ENCODE measurements at regions not wholly inside any gene's neighbourhood (a gene's known extent, or its start where the extent isn't known, plus 50 kb on each side); places are given as distances from the start of the nearest gene placed in this dataset.
A peak's percentile ranks its signal among the peaks of the same experiment; 100 is the strongest.

- peaks cover 80% of the 10 kb centered on the region for H3K4me1 Mint-ChIP-seq (ENCODE audit: insufficient read depth, unreplicated experiment)
- POLR2A ChIA-PET, result interaction anchor here (0.6 to 12.4 kb wide), 17 partner anchors 9 to 427 kb away, joined by 3 to 294 read pairs (median 6); partner anchors contain the start of genes DNAH14 and WDR26
- CTCF ChIA-PET, result interaction anchor here (0.5 to 8.5 kb wide), 14 partner anchors 11 to 445 kb away, joined by 3 to 99 read pairs (median 5); no protein-coding TSS in a partner anchor
- H3K9me3 Mint-ChIP-seq (ENCODE audit: unreplicated experiment), result no peaks in the 10 kb centered on the region
- intact Hi-C loops (cut with micrococcal nuclease), result no loop called here
- no peak for TF ChIP-seq CTCF (IDR thresholded peaks at IDR 0.05; ENCODE audit: unreplicated experiment)
- H3K27ac Mint-ChIP-seq (ENCODE audit: low read depth, unreplicated experiment), result peak overlapping the region; percentile 92
- H3K27me3 Mint-ChIP-seq (ENCODE audit: insufficient read depth, unreplicated experiment), result no peaks in the 10 kb centered on the region
- peak; percentile 72 for DNase-seq (ENCODE audit: unreplicated experiment)
- peak overlapping the region; percentile 48 for H3K4me3 Mint-ChIP-seq (ENCODE audit: unreplicated experiment)
- H3K36me3 Mint-ChIP-seq (ENCODE audit: insufficient read depth, unreplicated experiment), result no peaks in the 10 kb centered on the region
- BruUV-seq (replicated peaks), result no TSS peak
These were observed 68.0 kb upstream of the WDR26 start for GRCh38 chr1:224502459-224503160.

GRCh38 chr1:224503161-224504118, 68.8 kb upstream of the WDR26 start:
- no TSS peak for BruUV-seq (replicated peaks)

GRCh38 chr1:224504297-224505041, 69.9 kb upstream of the WDR26 start:
- no peaks in the 10 kb centered on the region for H3K9me3 Mint-ChIP-seq (ENCODE audit: unreplicated experiment)
- TF ChIP-seq CTCF (IDR thresholded peaks at IDR 0.05; ENCODE audit: unreplicated experiment), result no peak
- no peaks in the 10 kb centered on the region for H3K36me3 Mint-ChIP-seq (ENCODE audit: insufficient read depth, unreplicated experiment)
- H3K4me1 Mint-ChIP-seq (ENCODE audit: insufficient read depth, unreplicated experiment), result peaks cover 63% of the 10 kb centered on the region
- H3K27ac Mint-ChIP-seq (ENCODE audit: low read depth, unreplicated experiment), result peak overlapping the region; percentile 92
- POLR2A ChIA-PET, result interaction anchor here (0.6 to 12.4 kb wide), 21 partner anchors 9 to 940 kb away, joined by 3 to 294 read pairs (median 6); partner anchors contain the start of genes DNAH14, NVL, TP53BP2 and WDR26
- CTCF ChIA-PET, result interaction anchor here (0.6 to 8.5 kb wide), 12 partner anchors 10 to 420 kb away, joined by 3 to 99 read pairs (median 4); no protein-coding TSS in a partner anchor
- no peaks in the 10 kb centered on the region for H3K27me3 Mint-ChIP-seq (ENCODE audit: insufficient read depth, unreplicated experiment)
- intact Hi-C loops (cut with micrococcal nuclease), result no loop called here
- H3K4me3 Mint-ChIP-seq (ENCODE audit: unreplicated experiment), result peak overlapping the region; percentile 48
- no peak for DNase-seq (ENCODE audit: unreplicated experiment)
- BruUV-seq (replicated peaks), result no TSS peak

More at GRCh38 chr1:224503161-224504118, 68.8 kb upstream of the WDR26 start:
- CTCF ChIA-PET, result interaction anchor here (0.7 to 8.5 kb wide), 13 partner anchors 11 to 421 kb away, joined by 3 to 99 read pairs (median 5); no protein-coding TSS in a partner anchor
- Mint-ChIP-seq H3K27ac (ENCODE audit: low read depth, unreplicated experiment) (peak overlapping the region; percentile 92), H3K36me3 (ENCODE audit: insufficient read depth, unreplicated experiment) (no peaks in the 10 kb centered on the region), H3K9me3 (ENCODE audit: unreplicated experiment) (no peaks in the 10 kb centered on the region), H3K4me1 (ENCODE audit: insufficient read depth, unreplicated experiment) (peaks cover 72% of the 10 kb centered on the region), H3K4me3 (ENCODE audit: unreplicated experiment) (peak overlapping the region; percentile 48), H3K27me3 (ENCODE audit: insufficient read depth, unreplicated experiment) (no peaks in the 10 kb centered on the region)
- TF ChIP-seq CTCF (IDR thresholded peaks at IDR 0.05; ENCODE audit: unreplicated experiment), result peak; percentile 10
- POLR2A ChIA-PET, result interaction anchor here (0.6 to 12.4 kb wide), 30 partner anchors 8 to 1790 kb away, joined by 3 to 294 read pairs (median 5); partner anchors contain the start of genes DNAH14, NVL, TP53BP2 and WDR26
- intact Hi-C loops (cut with micrococcal nuclease), result no loop called here
- DNase-seq (ENCODE audit: unreplicated experiment), result peak; percentile 100

Data from MCF 10A (cell line).